Loucy (cell line): ENCODE measurements at regions not wholly inside any gene's neighbourhood (a gene's known extent, or its start where the extent isn't known, plus 50 kb on each side); places are given as distances from the start of the nearest gene placed in this dataset.

Source experiments
- EZH2phosphoT487 ChIP-seq: fragments of 200-600 bp; IDR thresholded peaks from 2 replicates; pipeline ENCODE4 v1.6.1; 2018; ENCODE audit warnings: antibody characterized with exemption, mild to moderate bottlenecking, moderate library complexity, borderline replicate concordance
- TF ChIP-seq, protein P1 (sequence below): fragments of 200-600 bp; sonication (generic); conservative IDR thresholded peaks from 2 replicates; pipeline ENCODE4 v1.5.1; 2014; ENCODE audit warnings: mild to moderate bottlenecking, antibody characterized with exemption, low read length

DNA sequence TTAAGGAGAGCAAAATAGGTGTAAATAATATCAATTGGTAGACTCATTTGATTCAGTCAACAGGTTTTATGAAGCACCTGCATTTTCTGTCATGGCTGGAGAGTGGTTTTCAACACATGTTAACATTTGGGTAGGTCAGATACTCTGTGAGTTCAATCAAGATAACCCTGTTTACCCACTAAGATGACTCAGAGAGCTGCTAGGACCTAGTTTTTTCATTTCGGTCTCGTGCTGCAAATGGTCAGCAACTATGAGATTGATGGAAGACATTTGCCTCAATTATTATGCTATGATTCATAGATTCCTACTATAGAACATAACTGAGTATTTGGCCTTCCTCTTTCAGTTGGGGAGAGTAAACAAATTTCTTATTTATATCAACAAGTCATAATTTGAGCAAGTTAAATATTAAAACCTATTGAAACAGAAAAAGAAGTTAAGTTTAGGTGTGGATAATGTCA is 391.4 kb upstream of the CITED2 start:
- no peak for TF ChIP-seq EZH2phosphoT487
- TF ChIP-seq, protein P1, sequence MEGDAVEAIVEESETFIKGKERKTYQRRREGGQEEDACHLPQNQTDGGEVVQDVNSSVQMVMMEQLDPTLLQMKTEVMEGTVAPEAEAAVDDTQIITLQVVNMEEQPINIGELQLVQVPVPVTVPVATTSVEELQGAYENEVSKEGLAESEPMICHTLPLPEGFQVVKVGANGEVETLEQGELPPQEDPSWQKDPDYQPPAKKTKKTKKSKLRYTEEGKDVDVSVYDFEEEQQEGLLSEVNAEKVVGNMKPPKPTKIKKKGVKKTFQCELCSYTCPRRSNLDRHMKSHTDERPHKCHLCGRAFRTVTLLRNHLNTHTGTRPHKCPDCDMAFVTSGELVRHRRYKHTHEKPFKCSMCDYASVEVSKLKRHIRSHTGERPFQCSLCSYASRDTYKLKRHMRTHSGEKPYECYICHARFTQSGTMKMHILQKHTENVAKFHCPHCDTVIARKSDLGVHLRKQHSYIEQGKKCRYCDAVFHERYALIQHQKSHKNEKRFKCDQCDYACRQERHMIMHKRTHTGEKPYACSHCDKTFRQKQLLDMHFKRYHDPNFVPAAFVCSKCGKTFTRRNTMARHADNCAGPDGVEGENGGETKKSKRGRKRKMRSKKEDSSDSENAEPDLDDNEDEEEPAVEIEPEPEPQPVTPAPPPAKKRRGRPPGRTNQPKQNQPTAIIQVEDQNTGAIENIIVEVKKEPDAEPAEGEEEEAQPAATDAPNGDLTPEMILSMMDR = no peak
